Neuronal stem cell (in vitro differentiated cells): ENCODE measurements at regions not wholly inside any gene's neighbourhood (a gene's known extent, or its start where the extent isn't known, plus 50 kb on each side); places are given as distances from the start of the nearest gene placed in this dataset.

ENCODE experiments used
- DNase-seq: peaks from one replicate; pipeline ENCODE4 v3.0.0-alpha.2; 2013; ENCODE audit warnings: low spot score
- H2AFZ ChIP-seq: one replicate; pipeline ENCODE4 v1.6.1; 2013; ENCODE audit warnings: mild to moderate bottlenecking, low read length, inconsistent platforms
- H2AK5ac ChIP-seq: 2 replicates; pipeline ENCODE4 v1.6.1; 2013; ENCODE audit warnings: low read depth, mild to moderate bottlenecking, inconsistent platforms, low read length, moderate library complexity, mixed read lengths
- H2BK120ac ChIP-seq: 2 replicates; pipeline ENCODE4 v1.6.1; 2013; ENCODE audit warnings: low read depth, mild to moderate bottlenecking, inconsistent platforms, low read length, moderate library complexity, mixed read lengths
- H2BK12ac ChIP-seq: one replicate; pipeline ENCODE4 v1.6.1; 2013; ENCODE audit warnings: low read length, inconsistent platforms
- H2BK15ac ChIP-seq: 2 replicates; pipeline ENCODE4 v1.6.1; 2013; ENCODE audit warnings: mild to moderate bottlenecking, low read length, inconsistent platforms, mixed read lengths
- H2BK5ac ChIP-seq: one replicate; pipeline ENCODE4 v1.6.1; 2013; ENCODE audit warnings: inconsistent platforms, mild to moderate bottlenecking, low read length, moderate library complexity
- H3K14ac ChIP-seq: one replicate; pipeline ENCODE4 v1.6.1; 2013; ENCODE audit warnings: low read length, inconsistent platforms
- H3K18ac ChIP-seq: 2 replicates; pipeline ENCODE4 v1.6.1; 2013; ENCODE audit warnings: low read length, inconsistent platforms
- H3K23ac ChIP-seq: 2 replicates; pipeline ENCODE4 v1.6.1; 2013; ENCODE audit warnings: low read depth, mild to moderate bottlenecking, mixed read lengths, low read length, inconsistent platforms; ENCODE audit not compliant: poor library complexity
- H3K27ac ChIP-seq: replicated peaks from 3 replicates; pipeline ENCODE4 v1.5.1; 2013; ENCODE audit warnings: low read length, inconsistent platforms
- H3K27me3 ChIP-seq, 3 experiments: 2 replicates each; pipeline ENCODE4 v1.6.1; 2013; ENCODE audit warnings: low read length in 3 of 3, mild to moderate bottlenecking in 2 of 3, inconsistent platforms in 1 of 3, low read depth in 1 of 3, mixed read lengths in 1 of 3, moderate library complexity in 1 of 3; ENCODE audit not compliant: control insufficient read depth in 3 of 3, insufficient read depth in 3 of 3
- H3K36me3 ChIP-seq, 2 donors: replicated peaks in 1 of 2; 2 replicates each; pipeline ENCODE4 v1.6.1; 2013; ENCODE audit warnings: low read length in 2 of 2; ENCODE audit not compliant: control insufficient read depth in 2 of 2, insufficient read depth in 2 of 2
- H3K4ac ChIP-seq: 2 replicates; pipeline ENCODE4 v1.6.1; 2013; ENCODE audit warnings: inconsistent platforms, mild to moderate bottlenecking, low read length, moderate library complexity
- H3K4me1 ChIP-seq, 2 donors: 1 replicate in 1 of 2; 2 replicates in 1 of 2; pipeline ENCODE4 v1.6.1; 2013; ENCODE audit warnings: low read length in 2 of 2, low read depth in 1 of 2; ENCODE audit not compliant: control insufficient read depth in 2 of 2, insufficient read depth in 1 of 2
- H3K4me2 ChIP-seq: one replicate; pipeline ENCODE4 v1.6.1; 2013; ENCODE audit warnings: mild to moderate bottlenecking, low read length, inconsistent platforms; ENCODE audit not compliant: insufficient read depth, poor library complexity, severe bottlenecking
- H3K4me3 ChIP-seq, 2 donors: 2 replicates each; pipeline ENCODE4 v1.5.1; 2013; ENCODE audit warnings: low read length in 2 of 2, mild to moderate bottlenecking in 2 of 2, inconsistent platforms in 1 of 2, moderate library complexity in 1 of 2
- H3K79me1 ChIP-seq: one replicate; pipeline ENCODE4 v1.6.1; 2013; ENCODE audit warnings: low read depth, mild to moderate bottlenecking, inconsistent platforms, low read length, moderate library complexity
- H3K9ac ChIP-seq: one replicate; pipeline ENCODE4 v1.6.1; 2013; ENCODE audit warnings: mild to moderate bottlenecking, low read depth, low read length, inconsistent platforms; ENCODE audit not compliant: poor library complexity
- H3K9me3 ChIP-seq, 2 donors: replicated peaks in 1 of 2; 2 replicates each; pipeline versions ENCODE3 to v1.6.1; 2013; ENCODE audit warnings: low read length in 2 of 2, mild to moderate bottlenecking in 2 of 2, inconsistent platforms in 1 of 2, low read depth in 1 of 2, mixed read lengths in 1 of 2, moderate library complexity in 1 of 2; ENCODE audit not compliant: control insufficient read depth in 2 of 2, insufficient read depth in 1 of 2
- H4K8ac ChIP-seq: one replicate; pipeline ENCODE4 v1.6.1; 2013; ENCODE audit warnings: low read depth, mild to moderate bottlenecking, inconsistent platforms, low read length, moderate library complexity
- H4K91ac ChIP-seq: one replicate; pipeline ENCODE4 v1.6.1; 2013; ENCODE audit warnings: low read length, low read depth, mild to moderate bottlenecking, inconsistent platforms; ENCODE audit not compliant: poor library complexity
- WGBS, 2 donors: extraction: QIAGEN DNeasy Blood & Tissue Kit; methylation state at CpG; one replicate each; pipeline ENCODE4 v1.1.7; 2013; ENCODE audit warnings: missing lambda C conversion rate in 2 of 2, mixed read lengths in 1 of 2; ENCODE audit not compliant: insufficient read length in 2 of 2, insufficient replicate concordance in 1 of 2; ENCODE audit errors: extremely low coverage in 2 of 2; 5-methylcytosine and 5-hydroxymethylcytosine counted together

DNA sequence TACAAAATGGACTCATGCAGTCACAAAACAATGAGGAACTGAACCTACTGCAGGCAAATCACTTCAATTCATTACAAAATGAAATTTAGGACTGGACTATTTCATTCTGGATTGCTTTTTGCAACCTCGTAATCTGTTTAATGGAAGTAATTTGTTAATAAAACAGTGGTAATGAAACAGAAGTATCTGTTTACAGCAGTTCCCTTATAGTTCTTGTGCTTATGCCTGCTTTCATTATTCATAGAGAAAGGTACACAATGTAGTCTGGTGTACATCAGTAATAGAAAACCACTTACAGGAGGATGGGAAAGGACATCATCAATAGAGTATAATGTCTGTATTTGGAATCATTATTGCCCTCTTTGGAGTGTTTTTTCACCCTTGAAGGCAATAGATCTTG, 389.2 kb upstream of the NUDT12 start:
- Histone ChIP-seq H3K27ac (no peak overlapping the region), H2AFZ (no peak overlapping the region), H3K23ac (no peak overlapping the region), H3K79me1 (no peaks in the 10 kb centered on the region), H4K91ac (no peak overlapping the region), H2BK5ac (no peak overlapping the region), H2AK5ac (no peak overlapping the region), H3K4me1 (no peaks in the 10 kb centered on the region), H3K27me3 (no peaks in the 10 kb centered on the region), H3K14ac (no peak overlapping the region), H3K9ac (no peak overlapping the region), H3K4ac (no peak overlapping the region), H3K4me2 (no peak overlapping the region), H3K4me3 (no peak overlapping the region), H2BK120ac (no peak overlapping the region), H2BK15ac (no peak overlapping the region), H2BK12ac (no peak overlapping the region), H3K9me3 (peaks cover 0 to 4% of the 10 kb centered on the region in 2 donors), H3K18ac (no peak overlapping the region), H4K8ac (no peak overlapping the region), H3K36me3 (no peaks in the 10 kb centered on the region)
- no CpG with 5 or more reads among the region's 1 CpG for WGBS, 2 donors
- DNase-seq, result no peak

GRCh38 chr5:103943230-103943629, 380.6 kb upstream of the NUDT12 start:
- H3K9ac ChIP-seq, result no peak overlapping the region

GRCh38 chr5:103942587-103943186, 380.1 kb upstream of the NUDT12 start:
- H3K4me2 ChIP-seq, result no peak overlapping the region
- no peak overlapping the region for H3K4ac ChIP-seq
- H3K27ac ChIP-seq, result no peak overlapping the region
- H2AFZ ChIP-seq, result peak overlapping the region; percentile 33
- DNase-seq, result no peak
- no peak overlapping the region for H3K14ac ChIP-seq
- WGBS, 2 donors, result no CpG with 5 or more reads among the region's 6 CpGs
- no peaks in the 10 kb centered on the region for H3K9me3 ChIP-seq
- H3K27me3 ChIP-seq, result no peaks in the 10 kb centered on the region
- H2BK15ac ChIP-seq, result no peak overlapping the region
- H3K79me1 ChIP-seq, result no peaks in the 10 kb centered on the region
- H2AK5ac ChIP-seq, result no peak overlapping the region
- no peaks in the 10 kb centered on the region for H3K36me3 ChIP-seq
- no peak overlapping the region for H3K23ac ChIP-seq
- H4K8ac ChIP-seq, result no peak overlapping the region
- H3K4me1 ChIP-seq, result no peaks in the 10 kb centered on the region
- no peak overlapping the region for H3K4me3 ChIP-seq
- H4K91ac ChIP-seq, result no peak overlapping the region
- no peak overlapping the region for H2BK120ac ChIP-seq
- H3K9ac ChIP-seq, result no peak overlapping the region
- no peak overlapping the region for H2BK5ac ChIP-seq
- no peak overlapping the region for H2BK12ac ChIP-seq
- H3K18ac ChIP-seq, result no peak overlapping the region

More at GRCh38 chr5:103943230-103943629, 380.6 kb upstream of the NUDT12 start:
- Histone ChIP-seq H3K14ac (no peak overlapping the region), H2BK15ac (no peak overlapping the region), H3K9me3 (no peaks in the 10 kb centered on the region), H4K8ac (no peak overlapping the region), H3K4me2 (no peak overlapping the region), H3K79me1 (no peaks in the 10 kb centered on the region), H2AFZ (no peak overlapping the region), H3K4me1 (no peaks in the 10 kb centered on the region), H3K4me3 (no peak overlapping the region), H3K4ac (no peak overlapping the region), H2BK5ac (no peak overlapping the region), H2BK12ac (no peak overlapping the region), H4K91ac (no peak overlapping the region), H2BK120ac (no peak overlapping the region), H3K23ac (no peak overlapping the region), H3K27ac (no peak overlapping the region), H3K18ac (no peak overlapping the region), H3K27me3 (no peaks in the 10 kb centered on the region), H3K36me3 (no peaks in the 10 kb centered on the region), H2AK5ac (no peak overlapping the region)
- no peak for DNase-seq
- WGBS, 2 donors, result no CpG with 5 or more reads among the region's 7 CpGs

- no CpG with 5 or more reads among the region's 4 CpGs for whole genome bisulfite sequencing, 2 donors
- no peak overlapping the region for H3K4me2 ChIP-seq
Measured at GRCh38 chr5:103941596-103941995, 379.0 kb upstream of the NUDT12 start.

More at GRCh38 chr5:103941596-103941995, 379.0 kb upstream of the NUDT12 start:
- Histone ChIP-seq H2AK5ac (no peak overlapping the region), H2BK120ac (no peak overlapping the region), H2AFZ (no peak overlapping the region), H3K27me3 (no peaks in the 10 kb centered on the region), H3K4ac (no peak overlapping the region), H3K9me3 (no peaks in the 10 kb centered on the region), H3K23ac (no peak overlapping the region), H3K9ac (no peak overlapping the region), H4K8ac (no peak overlapping the region), H3K36me3 (no peaks in the 10 kb centered on the region), H3K79me1 (no peaks in the 10 kb centered on the region), H3K4me3 (no peak overlapping the region), H2BK12ac (no peak overlapping the region), H3K14ac (no peak overlapping the region), H2BK15ac (no peak overlapping the region), H3K4me1 (no peaks in the 10 kb centered on the region), H3K27ac (no peak overlapping the region), H2BK5ac (no peak overlapping the region), H3K18ac (no peak overlapping the region), H4K91ac (no peak overlapping the region)
- DNase-seq, result no peak
